NCI-H2029 (cell line): ENCODE measurements at regions not wholly inside any gene's neighbourhood (a gene's known extent, or its start where the extent isn't known, plus 50 kb on each side); places are given as distances from the start of the nearest gene placed in this dataset.
"Not testable (repeated sequence)": the region's sequence is repeated elsewhere in the genome, so short reads cannot be mapped to it uniquely, and the experiment has no call there.

Source experiments
- DNase-seq: peaks from one replicate; lab custom pipeline; 2025; lab: John Stamatoyannopoulos, UW

- no peak for DNase-seq
Observed at GRCh38 chr3:13137941-13138832, 65.0 kb upstream of the IQSEC1 start.

- not testable (repeated sequence) for DNase-seq
Observed at GRCh38 chr3:13136848-13137247, 63.6 kb upstream of the IQSEC1 start.

- DNase-seq = no peak
Observed at GRCh38 chr3:13136426-13136825, 63.2 kb upstream of the IQSEC1 start.

- no peak for DNase-seq
Observed at GRCh38 chr3:13135811-13136321, 62.6 kb upstream of the IQSEC1 start.

GRCh38 chr3:13135251-13135810, 62.1 kb upstream of the IQSEC1 start:
- no peak for DNase-seq

- no peak for DNase-seq
Observed at GRCh38 chr3:13134879-13135206, 61.6 kb upstream of the IQSEC1 start.

GRCh38 chr3:13134166-13134878, 61.1 kb upstream of the IQSEC1 start:
- no peak for DNase-seq

- DNase-seq = no peak
Observed at GRCh38 chr3:13133471-13133981, 60.3 kb upstream of the IQSEC1 start.

- DNase-seq = no peak
Observed at GRCh38 chr3:13132731-13133410, 59.6 kb upstream of the IQSEC1 start.

GRCh38 chr3:13132281-13132680, 59.1 kb upstream of the IQSEC1 start:
- no peak for DNase-seq

- DNase-seq = no peak
Observed at GRCh38 chr3:13130464-13131193, 57.4 kb upstream of the IQSEC1 start.

GRCh38 chr3:13125092-13126015, 52.1 kb upstream of the IQSEC1 start:
- no peak for DNase-seq

GRCh38 chr3:13124631-13125030, 51.4 kb upstream of the IQSEC1 start:
- no peak for DNase-seq

- DNase-seq = no peak
Observed at GRCh38 chr3:13123765-13124164, 50.5 kb upstream of the IQSEC1 start.

- no peak for DNase-seq
Observed at GRCh38 chr3:13123013-13123654, 49.9 kb upstream of the IQSEC1 start.
